ENCODE measurements at regions not wholly inside any gene's neighbourhood (a gene's known extent, or its start where the extent isn't known, plus 50 kb on each side); places are given as distances from the start of the nearest gene placed in this dataset.

GRCh38 chr3:102686792-102687191, 252.0 kb downstream of the ZPLD1 start:
- no peaks in the 10 kb centered on the region for H3K79me2 ChIP-seq (ENCODE audit: insufficient read depth, low read length)
- no peak overlapping the region for H3K27ac ChIP-seq (ENCODE audit: low read depth, low read length)
- no peak overlapping the region for H2AFZ ChIP-seq (ENCODE audit: low read length)
- no peak overlapping the region for H3K4me3 ChIP-seq (ENCODE audit: insufficient read depth, low read length)
- H3K4me2 ChIP-seq (ENCODE audit: insufficient read depth, low read length) = no peak overlapping the region
- H3K9me3 ChIP-seq (ENCODE audit: low read depth, low read length) = no peaks in the 10 kb centered on the region
- no peaks in the 10 kb centered on the region for H3K4me1 ChIP-seq (ENCODE audit: insufficient read depth, low read length)
- H4K20me1 ChIP-seq (ENCODE audit: insufficient read depth, low read length) = no peaks in the 10 kb centered on the region
- no peaks in the 10 kb centered on the region for H3K27me3 ChIP-seq (ENCODE audit: insufficient read depth, low read length)
- no peak for TF ChIP-seq CTCF (IDR thresholded peaks at IDR 0.05; ENCODE audit: extremely low read depth, low read depth, low read length)
- no peak for DNase-seq (ENCODE audit: insufficient read length, low spot score, missing footprints)
- H3K36me3 ChIP-seq (ENCODE audit: insufficient read depth, low read length) = no peaks in the 10 kb centered on the region

GRCh38 chr3:102687851-102688555, 253.2 kb downstream of the ZPLD1 start:
- no peak for DNase-seq (ENCODE audit: insufficient read length, low spot score, missing footprints)
- Histone ChIP-seq H3K4me3 (ENCODE audit: insufficient read depth, low read length) (no peak overlapping the region), H2AFZ (ENCODE audit: low read length) (no peak overlapping the region), H4K20me1 (ENCODE audit: insufficient read depth, low read length) (no peaks in the 10 kb centered on the region), H3K36me3 (ENCODE audit: insufficient read depth, low read length) (no peaks in the 10 kb centered on the region), H3K27ac (ENCODE audit: low read depth, low read length) (no peak overlapping the region), H3K27me3 (ENCODE audit: insufficient read depth, low read length) (no peaks in the 10 kb centered on the region), H3K4me2 (ENCODE audit: insufficient read depth, low read length) (no peak overlapping the region), H3K4me1 (ENCODE audit: insufficient read depth, low read length) (no peaks in the 10 kb centered on the region), H3K79me2 (ENCODE audit: insufficient read depth, low read length) (no peaks in the 10 kb centered on the region), H3K9me3 (ENCODE audit: low read depth, low read length) (no peaks in the 10 kb centered on the region)
- TF ChIP-seq CTCF (IDR thresholded peaks at IDR 0.05; ENCODE audit: extremely low read depth, low read depth, low read length) = no peak

- H3K79me2 ChIP-seq (ENCODE audit: insufficient read depth, low read length) = no peaks in the 10 kb centered on the region
- no peak for DNase-seq (ENCODE audit: insufficient read length, low spot score, missing footprints)
- H3K4me2 ChIP-seq (ENCODE audit: insufficient read depth, low read length) = no peak overlapping the region
- H2AFZ ChIP-seq (ENCODE audit: low read length) = no peak overlapping the region
- no peaks in the 10 kb centered on the region for H3K27me3 ChIP-seq (ENCODE audit: insufficient read depth, low read length)
- no peak overlapping the region for H3K27ac ChIP-seq (ENCODE audit: low read depth, low read length)
- H3K4me1 ChIP-seq (ENCODE audit: insufficient read depth, low read length) = no peaks in the 10 kb centered on the region
- no peaks in the 10 kb centered on the region for H4K20me1 ChIP-seq (ENCODE audit: insufficient read depth, low read length)
- no peaks in the 10 kb centered on the region for H3K36me3 ChIP-seq (ENCODE audit: insufficient read depth, low read length)
- H3K9me3 ChIP-seq (ENCODE audit: low read depth, low read length) = no peaks in the 10 kb centered on the region
- TF ChIP-seq CTCF (IDR thresholded peaks at IDR 0.05; ENCODE audit: extremely low read depth, low read depth, low read length) = no peak
- H3K4me3 ChIP-seq (ENCODE audit: insufficient read depth, low read length) = no peak overlapping the region
Measured at GRCh38 chr3:102688556-102688930, 253.7 kb downstream of the ZPLD1 start.

- Histone ChIP-seq H3K36me3 (ENCODE audit: insufficient read depth, low read length) (no peaks in the 10 kb centered on the region), H3K4me2 (ENCODE audit: insufficient read depth, low read length) (no peak overlapping the region), H4K20me1 (ENCODE audit: insufficient read depth, low read length) (no peaks in the 10 kb centered on the region), H3K79me2 (ENCODE audit: insufficient read depth, low read length) (no peaks in the 10 kb centered on the region), H2AFZ (ENCODE audit: low read length) (no peak overlapping the region), H3K9me3 (ENCODE audit: low read depth, low read length) (no peaks in the 10 kb centered on the region), H3K27me3 (ENCODE audit: insufficient read depth, low read length) (no peaks in the 10 kb centered on the region), H3K4me3 (ENCODE audit: insufficient read depth, low read length) (no peak overlapping the region), H3K4me1 (ENCODE audit: insufficient read depth, low read length) (no peaks in the 10 kb centered on the region), H3K27ac (ENCODE audit: low read depth, low read length) (no peak overlapping the region)
- DNase-seq (ENCODE audit: insufficient read length, low spot score, missing footprints) = no peak
- TF ChIP-seq CTCF (IDR thresholded peaks at IDR 0.05; ENCODE audit: extremely low read depth, low read depth, low read length) = no peak
Measured at GRCh38 chr3:102691507-102691906, 256.7 kb downstream of the ZPLD1 start.

Measured in osteoblast (primary cell).